GM12864 (cell line): ENCODE measurements at regions not wholly inside any gene's neighbourhood (a gene's known extent, or its start where the extent isn't known, plus 50 kb on each side); places are given as distances from the start of the nearest gene placed in this dataset.

ENCODE experiments used
- DNase-seq: peaks from one replicate; pipeline ENCODE4 v3.0.0-alpha.2; 2011; ENCODE audit warnings: low read depth
- H3K4me3 ChIP-seq: 2 replicates; pipeline ENCODE4 v1.5.1; 2011; ENCODE audit warnings: mild to moderate bottlenecking, low read depth, low read length, control low read depth
- CTCF ChIP-seq: IDR thresholded peaks from 2 replicates; pipeline ENCODE4 v1.5.1; 2011; ENCODE audit warnings: low read depth, mild to moderate bottlenecking, moderate library complexity, low read length, control low read depth, inconsistent platforms; ENCODE audit errors: missing control alignments

- TF ChIP-seq CTCF: no peak
- H3K4me3 ChIP-seq: no peak overlapping the region
- no peak for DNase-seq
These were observed 300.1 kb downstream of the BUD13 start for GRCh38 chr11:116472651-116473050.

GRCh38 chr11:116471608-116472256 is 301.1 kb downstream of the BUD13 start:
- H3K4me3 ChIP-seq: no peak overlapping the region
- no peak for TF ChIP-seq CTCF
- no peak for DNase-seq

- no peak for TF ChIP-seq CTCF
- H3K4me3 ChIP-seq: no peak overlapping the region
- no peak for DNase-seq
These were observed 304.1 kb downstream of the BUD13 start for GRCh38 chr11:116468699-116469098.

GRCh38 chr11:116467823-116468222 is 305.0 kb downstream of the BUD13 start:
- H3K4me3 ChIP-seq: no peak overlapping the region
- no peak for TF ChIP-seq CTCF
- no peak for DNase-seq

- no peak for TF ChIP-seq CTCF
- no peak for DNase-seq
- H3K4me3 ChIP-seq: no peak overlapping the region
These were observed 306.0 kb downstream of the BUD13 start for GRCh38 chr11:116466801-116467200.

- no peak for DNase-seq
- no peak for TF ChIP-seq CTCF
- no peak overlapping the region for H3K4me3 ChIP-seq
These were observed 306.6 kb downstream of the BUD13 start for GRCh38 chr11:116466191-116466590.

- no peak for DNase-seq
- H3K4me3 ChIP-seq: no peak overlapping the region
- no peak for TF ChIP-seq CTCF
These were observed 307.7 kb downstream of the BUD13 start for GRCh38 chr11:116465056-116465455.
